VCaP (cell line): ENCODE measurements at regions not wholly inside any gene's neighbourhood (a gene's known extent, or its start where the extent isn't known, plus 50 kb on each side); places are given as distances from the start of the nearest gene placed in this dataset.

Experiments
- H3K27ac ChIP-seq: fragments of 450-650 bp; 2 replicates; pipeline ENCODE4 v1.5.1; 2017
- CTCF ChIP-seq: fragments of 450-650 bp; conservative IDR thresholded peaks from 2 replicates; pipeline ENCODE4 v1.5.1; 2017; ENCODE audit warnings: mild to moderate bottlenecking, moderate library complexity

GRCh38 chr4:13316354-13316753, 167.8 kb downstream of the RAB28 start:
- H3K27ac ChIP-seq: no peak overlapping the region
- TF ChIP-seq CTCF: no peak

GRCh38 chr4:13313856-13314255, 170.3 kb downstream of the RAB28 start:
- TF ChIP-seq CTCF: no peak
- no peak overlapping the region for H3K27ac ChIP-seq

GRCh38 chr4:13312264-13312663, 171.9 kb downstream of the RAB28 start:
- no peak for TF ChIP-seq CTCF

GRCh38 chr4:13309751-13310150, 174.4 kb downstream of the RAB28 start:
- H3K27ac ChIP-seq: no peak overlapping the region
- TF ChIP-seq CTCF: no peak

More at GRCh38 chr4:13312264-13312663, 171.9 kb downstream of the RAB28 start:
- no peak overlapping the region for H3K27ac ChIP-seq

- no peak for TF ChIP-seq CTCF
- no peak overlapping the region for H3K27ac ChIP-seq
These were observed 177.8 kb downstream of the RAB28 start for GRCh38 chr4:13306356-13306755.

GRCh38 chr4:13302876-13303275, 181.3 kb downstream of the RAB28 start:
- TF ChIP-seq CTCF: no peak
- H3K27ac ChIP-seq: no peak overlapping the region

- TF ChIP-seq CTCF: no peak
- no peak overlapping the region for H3K27ac ChIP-seq
These were observed 184.8 kb downstream of the RAB28 start for GRCh38 chr4:13299343-13299742.

GRCh38 chr4:13298655-13299054, 185.5 kb downstream of the RAB28 start:
- H3K27ac ChIP-seq: no peak overlapping the region
- TF ChIP-seq CTCF: 0 out of 2 replicates have a peak, but pooled peaks have one; percentile 7
